ENCODE measurements at regions not wholly inside any gene's neighbourhood (a gene's known extent, or its start where the extent isn't known, plus 50 kb on each side); places are given as distances from the start of the nearest gene placed in this dataset.

- TF ChIP-seq EZH2 (IDR thresholded peaks at IDR 0.05; ENCODE audit: borderline replicate concordance, insufficient read depth, low read length, poor library complexity, severe bottlenecking) (no peak), EP300 (conservative IDR thresholded peaks at IDR 0.05; ENCODE audit: poor library complexity, severe bottlenecking) (no peak), CTCF (IDR thresholded peaks at IDR 0.05; ENCODE audit: poor library complexity, severe bottlenecking) (no peak), SMC3 (conservative IDR thresholded peaks at IDR 0.05; ENCODE audit: poor library complexity) (no peak), TAF1 (IDR thresholded peaks at IDR 0.05; ENCODE audit: low read depth) (no peak)
Measured at GRCh38 chr2:180539541-180539940, 440.9 kb upstream of the UBE2E3 start.

Data from neural cell (in vitro differentiated cells).